Ectodermal cell (in vitro differentiated cells): ENCODE measurements at regions not wholly inside any gene's neighbourhood (a gene's known extent, or its start where the extent isn't known, plus 50 kb on each side); places are given as distances from the start of the nearest gene placed in this dataset.

Source experiments
- H3K27ac ChIP-seq: 2 replicates; pipeline ENCODE4 v1.7.0; 2013; ENCODE audit warnings: mild to moderate bottlenecking, low read depth, low read length; ENCODE audit not compliant: insufficient read depth, poor library complexity, severe bottlenecking
- H3K27me3 ChIP-seq: 2 replicates; pipeline ENCODE4 v1.7.0; 2013; ENCODE audit warnings: mild to moderate bottlenecking, low read length; ENCODE audit not compliant: insufficient read depth, control insufficient read depth, poor library complexity, severe bottlenecking
- H3K36me3 ChIP-seq: one replicate; pipeline ENCODE4 v1.7.0; 2013; ENCODE audit warnings: low read length; ENCODE audit not compliant: control insufficient read depth, insufficient read depth
- H3K4me1 ChIP-seq: one replicate; pipeline ENCODE4 v1.7.0; 2013; ENCODE audit warnings: low read length; ENCODE audit not compliant: control insufficient read depth, insufficient read depth
- H3K4me3 ChIP-seq: 2 replicates; pipeline ENCODE4 v1.7.0; 2013; ENCODE audit warnings: low read depth, low read length, control low read depth; ENCODE audit not compliant: insufficient read depth
- H3K9me3 ChIP-seq: 2 replicates; pipeline ENCODE4 v1.7.0; 2013; ENCODE audit warnings: mild to moderate bottlenecking, low read length, moderate library complexity; ENCODE audit not compliant: control insufficient read depth
- WGBS, 2 experiments: methylation state at CpG; one replicate each; pipeline ENCODE4 v1.1.7; 2013; ENCODE audit warnings: missing lambda C conversion rate in 2 of 2; 5-methylcytosine and 5-hydroxymethylcytosine counted together

- no peaks in the 10 kb centered on the region for H3K4me1 ChIP-seq
- WGBS, 2 experiments: 93 to 97% methylated on average over 8 of the region's 8 CpGs
- H3K36me3 ChIP-seq: no peaks in the 10 kb centered on the region
Measured at GRCh38 chr16:85498607-85499006, 114.5 kb upstream of the GSE1 start.

DNA sequence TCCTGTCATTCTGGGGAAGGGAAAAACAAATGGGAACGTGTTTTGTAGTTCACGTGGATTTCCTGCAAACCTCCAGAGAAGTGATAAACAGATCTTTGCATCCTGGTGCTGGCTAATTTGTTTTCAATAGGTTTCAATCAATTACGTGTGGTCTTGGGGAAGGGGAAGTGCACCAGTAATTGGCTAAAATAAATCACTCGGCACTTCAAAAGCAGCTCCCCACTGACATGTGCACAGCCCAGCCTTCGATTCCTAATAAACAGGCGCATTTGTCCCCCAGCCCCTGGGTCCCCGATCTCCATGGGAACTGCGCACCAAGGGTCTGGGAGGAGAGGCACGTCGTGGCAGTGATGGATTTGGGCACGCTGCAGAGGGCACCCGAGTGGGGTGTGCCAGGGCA is 112.9 kb upstream of the GSE1 start:
- H3K4me3 ChIP-seq: no peak overlapping the region
- no peak overlapping the region for H3K27ac ChIP-seq
- H3K27me3 ChIP-seq: no peaks in the 10 kb centered on the region
- H3K4me1 ChIP-seq: no peaks in the 10 kb centered on the region
- 82% methylated on average over 12 of the region's 12 CpGs for WGBS, 2 experiments
- no peaks in the 10 kb centered on the region for H3K9me3 ChIP-seq
- H3K36me3 ChIP-seq: no peaks in the 10 kb centered on the region

More at GRCh38 chr16:85498607-85499006, 114.5 kb upstream of the GSE1 start:
- no peak overlapping the region for H3K4me3 ChIP-seq
- no peaks in the 10 kb centered on the region for H3K27me3 ChIP-seq
- no peak overlapping the region for H3K27ac ChIP-seq
- H3K9me3 ChIP-seq: no peaks in the 10 kb centered on the region

GRCh38 chr16:85501900-85502299 is 111.2 kb upstream of the GSE1 start:
- H3K4me1 ChIP-seq: peaks cover under 1% of the 10 kb centered on the region
- 92 to 93% methylated on average over 11 of the region's 11 CpGs for WGBS, 2 experiments

DNA sequence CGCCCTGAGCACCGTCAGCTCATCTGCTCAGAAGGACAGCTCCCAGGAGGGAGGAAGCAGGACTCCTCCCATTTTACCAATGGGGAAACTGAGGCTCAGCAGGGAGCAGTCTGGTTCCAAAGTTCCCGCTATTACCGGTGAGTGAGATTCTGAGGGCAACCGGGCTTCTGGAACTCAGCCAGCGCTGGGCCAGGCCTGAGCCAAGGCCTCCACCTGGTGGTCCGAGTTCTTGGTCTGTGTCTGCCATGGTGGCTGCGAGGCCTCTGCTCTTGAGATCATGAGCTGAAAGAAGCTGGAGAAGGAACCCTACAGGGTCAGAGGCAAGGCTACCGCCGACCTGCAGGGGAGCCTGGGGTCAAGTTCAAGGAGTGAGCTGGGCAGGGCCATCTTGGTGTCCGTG is 110.8 kb upstream of the GSE1 start:
- H3K36me3 ChIP-seq: no peaks in the 10 kb centered on the region
- 85 to 89% methylated on average over 11 of the region's 11 CpGs for WGBS, 2 experiments
- no peaks in the 10 kb centered on the region for H3K27me3 ChIP-seq
- peaks cover 5% of the 10 kb centered on the region for H3K4me1 ChIP-seq
- H3K4me3 ChIP-seq: no peak overlapping the region
- H3K27ac ChIP-seq: no peak overlapping the region
- no peaks in the 10 kb centered on the region for H3K9me3 ChIP-seq

More at GRCh38 chr16:85501900-85502299, 111.2 kb upstream of the GSE1 start:
- Histone ChIP-seq H3K36me3 (no peaks in the 10 kb centered on the region), H3K4me3 (no peak overlapping the region), H3K27me3 (no peaks in the 10 kb centered on the region), H3K9me3 (no peaks in the 10 kb centered on the region), H3K27ac (no peak overlapping the region)

DNA sequence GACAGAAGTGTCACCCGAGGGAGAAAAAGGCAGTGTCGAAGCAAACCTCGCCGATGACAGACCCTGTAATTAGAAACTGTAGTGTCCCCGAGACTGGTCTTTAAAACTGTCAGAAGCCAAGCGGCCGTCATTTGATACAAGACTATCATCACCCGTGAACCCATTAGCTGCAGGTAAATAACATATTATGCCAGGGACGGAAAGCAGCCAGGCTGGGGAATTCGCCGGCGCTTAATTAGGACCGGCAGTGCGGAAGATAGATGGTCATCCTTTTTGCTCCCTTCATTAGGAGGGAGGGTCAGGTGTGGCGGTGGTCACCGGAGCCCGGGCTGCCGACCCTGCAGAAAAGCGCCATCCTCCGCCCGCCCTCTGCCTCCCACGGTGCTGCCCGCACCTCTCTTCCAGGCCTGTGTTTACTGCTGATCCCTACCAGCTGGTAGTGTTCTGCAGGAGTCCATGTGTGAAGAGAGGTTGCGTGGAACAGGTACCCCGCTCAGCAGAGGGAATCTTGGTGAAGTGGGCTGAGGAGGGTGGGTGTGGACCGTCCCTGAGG is 109.4 kb upstream of the GSE1 start:
- Histone ChIP-seq H3K4me3 (no peak overlapping the region), H3K36me3 (no peaks in the 10 kb centered on the region), H3K4me1 (peaks cover 10% of the 10 kb centered on the region), H3K27ac (no peak overlapping the region), H3K9me3 (no peaks in the 10 kb centered on the region), H3K27me3 (no peaks in the 10 kb centered on the region)
- 93 to 94% methylated on average over 26 of the region's 26 CpGs for WGBS, 2 experiments

- no peaks in the 10 kb centered on the region for H3K36me3 ChIP-seq
- 88 to 94% methylated on average over 9 of the region's 9 CpGs for WGBS, 2 experiments
- H3K27me3 ChIP-seq: no peaks in the 10 kb centered on the region
- H3K27ac ChIP-seq: no peak overlapping the region
- H3K4me3 ChIP-seq: no peak overlapping the region
- H3K4me1 ChIP-seq: peaks cover 14% of the 10 kb centered on the region
- no peaks in the 10 kb centered on the region for H3K9me3 ChIP-seq
Measured at GRCh38 chr16:85504242-85504641, 108.9 kb upstream of the GSE1 start.

DNA sequence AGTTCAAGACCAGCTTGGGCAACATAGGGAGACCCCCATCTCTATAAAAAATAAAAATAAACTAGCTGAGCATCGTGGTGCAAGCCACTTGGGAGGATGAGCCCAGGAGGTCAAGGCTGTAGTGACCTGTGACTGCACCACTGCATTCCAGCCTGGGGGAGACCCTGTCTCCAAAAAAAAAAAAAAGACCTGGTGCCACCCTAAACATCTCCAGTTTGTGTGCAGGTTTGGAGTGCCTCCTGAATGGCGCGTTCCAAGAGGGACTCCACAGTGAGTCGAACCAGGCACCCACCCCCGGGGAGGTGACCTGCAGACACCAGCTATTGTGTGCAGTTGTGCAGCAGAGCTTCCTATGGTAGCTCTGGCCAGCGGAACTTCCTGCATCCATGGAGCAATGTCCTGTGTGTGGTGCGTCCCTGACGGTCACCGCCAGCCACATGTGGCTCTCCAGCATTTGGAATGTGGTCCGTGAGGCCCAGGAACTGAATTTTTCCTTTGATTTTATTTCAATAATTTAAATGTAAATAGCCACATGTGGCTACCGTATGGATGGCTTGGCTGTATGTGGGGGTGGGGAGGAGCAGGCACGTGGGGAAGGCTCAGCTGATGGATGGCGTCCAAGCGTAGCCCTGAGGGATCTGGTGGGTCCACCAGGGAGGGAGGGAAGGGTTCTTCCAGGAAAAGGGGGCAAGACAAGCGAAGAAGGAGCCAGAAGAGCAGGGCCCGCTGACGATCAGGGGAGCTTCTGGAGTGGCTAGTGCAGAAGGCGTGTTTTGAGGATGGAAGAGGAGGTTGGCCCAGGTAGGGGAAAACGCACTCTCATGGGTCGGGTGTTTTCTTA is 107.1 kb upstream of the GSE1 start:
- H3K4me1 ChIP-seq: peaks cover 27% of the 10 kb centered on the region
- no peak overlapping the region for H3K27ac ChIP-seq
- H3K9me3 ChIP-seq: no peaks in the 10 kb centered on the region
- WGBS, 2 experiments: 84 to 89% methylated on average over 20 of the region's 20 CpGs
- H3K4me3 ChIP-seq: no peak overlapping the region
- no peaks in the 10 kb centered on the region for H3K36me3 ChIP-seq
- no peaks in the 10 kb centered on the region for H3K27me3 ChIP-seq

DNA sequence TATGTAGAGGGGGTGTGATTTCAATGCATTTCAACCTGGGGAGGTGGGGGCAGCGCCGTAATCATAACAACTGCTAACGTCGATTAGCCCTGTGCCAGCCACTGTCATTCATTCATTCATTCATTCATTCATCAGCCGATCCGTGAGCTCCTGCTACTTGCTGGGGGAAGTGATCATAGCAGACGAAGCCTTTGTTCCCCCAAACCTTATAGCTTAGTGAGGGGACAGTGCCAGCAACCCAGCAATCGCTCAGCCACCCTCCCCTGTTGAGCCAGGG is 106.5 kb upstream of the GSE1 start:
- 94 to 96% methylated on average over 8 of the region's 8 CpGs for WGBS, 2 experiments
- peaks cover 27% of the 10 kb centered on the region for H3K4me1 ChIP-seq

DNA sequence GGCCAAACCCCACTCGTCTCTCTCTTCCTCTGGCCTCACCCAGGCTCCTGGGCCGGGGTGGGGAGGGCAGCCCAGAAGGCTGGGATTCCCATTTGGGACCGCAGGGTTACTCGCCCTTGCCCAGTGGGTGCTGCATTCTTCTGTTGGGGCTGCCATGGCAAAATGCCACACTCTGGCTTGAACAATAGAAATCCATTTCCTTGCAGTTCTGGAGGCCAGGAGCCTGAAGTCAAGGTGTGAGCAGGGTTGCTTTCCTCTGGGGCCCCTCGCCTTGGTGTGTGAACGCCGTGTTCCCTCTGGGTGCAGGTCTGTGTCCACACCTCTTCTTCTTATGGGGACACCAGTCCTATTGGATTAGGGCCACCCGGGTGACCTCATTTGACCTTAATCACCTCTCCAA is 105.8 kb upstream of the GSE1 start:
- Histone ChIP-seq H3K36me3 (no peaks in the 10 kb centered on the region), H3K4me1 (peaks cover 27% of the 10 kb centered on the region)
- 83 to 85% methylated on average over 8 of the region's 8 CpGs for WGBS, 2 experiments

More for the DNA sequence above, 106.5 kb upstream of the GSE1 start:
- H3K9me3 ChIP-seq: no peaks in the 10 kb centered on the region
- no peaks in the 10 kb centered on the region for H3K27me3 ChIP-seq
- no peaks in the 10 kb centered on the region for H3K36me3 ChIP-seq
- no peak overlapping the region for H3K27ac ChIP-seq
- no peak overlapping the region for H3K4me3 ChIP-seq

GRCh38 chr16:85508388-85508787 is 104.7 kb upstream of the GSE1 start:
- WGBS, 2 experiments: 94 to 96% methylated on average over 10 of the region's 10 CpGs
- H3K27me3 ChIP-seq: no peaks in the 10 kb centered on the region
- H3K4me3 ChIP-seq: no peak overlapping the region
- H3K9me3 ChIP-seq: no peaks in the 10 kb centered on the region
- H3K27ac ChIP-seq: no peak overlapping the region
- peaks cover 33% of the 10 kb centered on the region for H3K4me1 ChIP-seq
- no peaks in the 10 kb centered on the region for H3K36me3 ChIP-seq

More for the DNA sequence above, 105.8 kb upstream of the GSE1 start:
- H3K9me3 ChIP-seq: no peaks in the 10 kb centered on the region
- H3K4me3 ChIP-seq: no peak overlapping the region
- H3K27ac ChIP-seq: no peak overlapping the region
- no peaks in the 10 kb centered on the region for H3K27me3 ChIP-seq
